ENCODE measurements at regions not wholly inside any gene's neighbourhood (a gene's known extent, or its start where the extent isn't known, plus 50 kb on each side); places are given as distances from the start of the nearest gene placed in this dataset.

GRCh38 chr10:91090761-91091529, 129.5 kb upstream of the PCGF5 start:
- intact Hi-C loops (cut with micrococcal nuclease; ENCODE audit: unreplicated experiment), result no loop called here
- Histone ChIP-seq H3K36me3 (ENCODE audit: low read depth) (no peaks in the 10 kb centered on the region), H3F3A (ENCODE audit: insufficient read depth, low read depth) (no peaks in the 10 kb centered on the region), H3K4me1 (replicated peaks; ENCODE audit: insufficient read depth) (no peaks in the 10 kb centered on the region), H3K4me3 (no peak overlapping the region), H4K20me1 (ENCODE audit: insufficient read depth) (no peaks in the 10 kb centered on the region), H3K27ac (no peak overlapping the region), H3K79me2 (ENCODE audit: low read depth) (no peaks in the 10 kb centered on the region), H3K4me2 (no peak overlapping the region), H3K27me3 (ENCODE audit: insufficient read depth, low read depth) (no peaks in the 10 kb centered on the region), H3K9me3 (ENCODE audit: insufficient read depth, low read depth) (no peaks in the 10 kb centered on the region; the same call in 1 of the 2 replicates), H3K9me2 (ENCODE audit: insufficient read depth) (no peaks in the 10 kb centered on the region), H2AFZ (no peak overlapping the region)
- no peak for DNase-seq
- TF ChIP-seq EZH2 (IDR thresholded peaks at IDR 0.05; ENCODE audit: low read depth) (no peak), CTCF (conservative IDR thresholded peaks at IDR 0.05) (no peak)
- ChIA-PET CTCF (no interaction called here), POLR2A (ENCODE audit: unreplicated experiment) (interaction anchor here (0.9 kb wide), 1 partner anchor 13 kb away, joined by 3 read pairs; no protein-coding TSS in a partner anchor)
- BruUV-seq (replicated peaks), result no TSS peak

GRCh38 chr10:91091780-91092179, 128.7 kb upstream of the PCGF5 start:
- ChIA-PET CTCF (no interaction called here), POLR2A (ENCODE audit: unreplicated experiment) (no interaction called here)
- intact Hi-C loops (cut with micrococcal nuclease; ENCODE audit: unreplicated experiment), result no loop called here
- Histone ChIP-seq H3K27ac (no peak overlapping the region), H3K9me2 (ENCODE audit: insufficient read depth) (no peaks in the 10 kb centered on the region), H4K20me1 (ENCODE audit: insufficient read depth) (no peaks in the 10 kb centered on the region), H2AFZ (no peak overlapping the region), H3K4me2 (no peak overlapping the region), H3K4me3 (no peak overlapping the region), H3K36me3 (ENCODE audit: low read depth) (no peaks in the 10 kb centered on the region), H3K79me2 (ENCODE audit: low read depth) (no peaks in the 10 kb centered on the region), H3F3A (ENCODE audit: insufficient read depth, low read depth) (no peaks in the 10 kb centered on the region), H3K4me1 (replicated peaks; ENCODE audit: insufficient read depth) (no peaks in the 10 kb centered on the region), H3K9me3 (ENCODE audit: insufficient read depth, low read depth) (no peaks in the 10 kb centered on the region; the same call in 1 of the 2 replicates), H3K27me3 (ENCODE audit: insufficient read depth, low read depth) (no peaks in the 10 kb centered on the region)
- no peak for DNase-seq
- TF ChIP-seq CTCF (conservative IDR thresholded peaks at IDR 0.05) (no peak), EZH2 (IDR thresholded peaks at IDR 0.05; ENCODE audit: low read depth) (no peak)
- BruUV-seq (replicated peaks), result no TSS peak

GRCh38 chr10:91096274-91096673, 124.2 kb upstream of the PCGF5 start:
- intact Hi-C loops (cut with micrococcal nuclease; ENCODE audit: unreplicated experiment), result no loop called here
- Histone ChIP-seq H3K27me3 (ENCODE audit: insufficient read depth, low read depth) (no peaks in the 10 kb centered on the region), H3F3A (ENCODE audit: insufficient read depth, low read depth) (no peaks in the 10 kb centered on the region), H4K20me1 (ENCODE audit: insufficient read depth) (no peaks in the 10 kb centered on the region), H3K4me3 (no peak overlapping the region), H3K79me2 (ENCODE audit: low read depth) (no peaks in the 10 kb centered on the region), H3K27ac (no peak overlapping the region), H3K4me2 (no peak overlapping the region), H2AFZ (no peak overlapping the region), H3K36me3 (ENCODE audit: low read depth) (no peaks in the 10 kb centered on the region), H3K4me1 (replicated peaks; ENCODE audit: insufficient read depth) (no peaks in the 10 kb centered on the region), H3K9me3 (ENCODE audit: insufficient read depth, low read depth) (no peaks in the 10 kb centered on the region; the same call in 1 of the 2 replicates), H3K9me2 (ENCODE audit: insufficient read depth) (no peaks in the 10 kb centered on the region)
- BruUV-seq (replicated peaks), result no TSS peak
- ChIA-PET POLR2A (ENCODE audit: unreplicated experiment) (no interaction called here), CTCF (no interaction called here)
- no peak for DNase-seq
- TF ChIP-seq EZH2 (IDR thresholded peaks at IDR 0.05; ENCODE audit: low read depth) (no peak), CTCF (conservative IDR thresholded peaks at IDR 0.05) (no peak)

All from PC-9 (cell line).